HG02943 (cell line): ENCODE measurements at regions not wholly inside any gene's neighbourhood (a gene's known extent, or its start where the extent isn't known, plus 50 kb on each side); places are given as distances from the start of the nearest gene placed in this dataset.

ENCODE experiments used
- ATAC-seq: cut with Tn5 transposase; IDR thresholded peaks from one replicate; pipeline ENCODE4 v1.9.1; 2021; ENCODE audit warnings: mild to moderate bottlenecking, low read depth, moderate library complexity; ENCODE audit not compliant: unreplicated experiment

GRCh38 chr7:47049234-47049774, 532.6 kb downstream of the TNS3 start:
- no peak for ATAC-seq

- no peak for ATAC-seq
Observed at GRCh38 chr7:47047384-47047783, 534.5 kb downstream of the TNS3 start.

- ATAC-seq, result no peak
Observed at GRCh38 chr7:47046949-47047348, 535.0 kb downstream of the TNS3 start.

GRCh38 chr7:47045207-47046051, 536.5 kb downstream of the TNS3 start:
- no peak for ATAC-seq

GRCh38 chr7:47044625-47045024, 537.3 kb downstream of the TNS3 start:
- ATAC-seq, result no peak

GRCh38 chr7:47043304-47043703, 538.6 kb downstream of the TNS3 start:
- ATAC-seq, result no peak

- no peak for ATAC-seq
Observed at GRCh38 chr7:47042669-47043068, 539.2 kb downstream of the TNS3 start.

- no peak for ATAC-seq
Observed at GRCh38 chr7:47040795-47041347, 541.0 kb downstream of the TNS3 start.

GRCh38 chr7:47039904-47040303, 542.0 kb downstream of the TNS3 start:
- ATAC-seq, result no peak

GRCh38 chr7:47039089-47039648, 542.7 kb downstream of the TNS3 start:
- ATAC-seq, result no peak

- ATAC-seq, result no peak
Observed at GRCh38 chr7:47038621-47039020, 543.3 kb downstream of the TNS3 start.

- ATAC-seq, result no peak
Observed at GRCh38 chr7:47037607-47038006, 544.3 kb downstream of the TNS3 start.

- no peak for ATAC-seq
Observed at GRCh38 chr7:47036909-47037308, 545.0 kb downstream of the TNS3 start.

- ATAC-seq, result no peak
Observed at GRCh38 chr7:47035522-47035921, 546.4 kb downstream of the TNS3 start.

- no peak for ATAC-seq
Observed at GRCh38 chr7:47034180-47034579, 547.7 kb downstream of the TNS3 start.

- no peak for ATAC-seq
Observed at GRCh38 chr7:47032536-47032908, 549.4 kb downstream of the TNS3 start.

GRCh38 chr7:47031786-47032535, 550.0 kb downstream of the TNS3 start:
- no peak for ATAC-seq

GRCh38 chr7:47028284-47028683, 553.6 kb downstream of the TNS3 start:
- ATAC-seq, result no peak

GRCh38 chr7:47027695-47028240, 554.1 kb downstream of the TNS3 start:
- no peak for ATAC-seq

GRCh38 chr7:47026780-47027361, 555.0 kb downstream of the TNS3 start:
- ATAC-seq, result no peak
